ENCODE measurements at regions not wholly inside any gene's neighbourhood (a gene's known extent, or its start where the extent isn't known, plus 50 kb on each side); places are given as distances from the start of the nearest gene placed in this dataset.

GRCh38 chr2:11073776-11074175 lies 81.5 kb upstream of the SLC66A3 start:
- no peaks in the 10 kb centered on the region for H3K36me3 ChIP-seq (ENCODE audit: control insufficient read depth in 1 of 2, insufficient read depth in 2 of 2, low read length in 2 of 2)
- no peak overlapping the region for H3K18ac ChIP-seq (ENCODE audit: low read length)
- no peak overlapping the region for H3K9ac ChIP-seq (ENCODE audit: low read length)
- H4K91ac ChIP-seq (ENCODE audit: low read depth, low read length), result no peak overlapping the region
- no peak overlapping the region for H2AFZ ChIP-seq (ENCODE audit: insufficient read depth, low read length, poor library complexity)
- WGBS (ENCODE audit: extremely low coverage, insufficient coverage, insufficient read length), result no CpG with 5 or more reads among the region's 7 CpGs
- H2BK12ac ChIP-seq (ENCODE audit: low read length), result no peak overlapping the region
- H3K79me2 ChIP-seq (ENCODE audit: control insufficient read depth, insufficient read depth, low read length, poor library complexity), result no peaks in the 10 kb centered on the region
- no peak overlapping the region for H2BK5ac ChIP-seq (ENCODE audit: low read depth, low read length, poor library complexity)
- no peaks in the 10 kb centered on the region for H3K9me3 ChIP-seq (ENCODE audit: insufficient read depth, low read depth, low read length)
- H3K79me1 ChIP-seq (ENCODE audit: low read length), result no peaks in the 10 kb centered on the region
- no peak overlapping the region for H2BK120ac ChIP-seq (ENCODE audit: insufficient read depth, low read length, poor library complexity)
- H3K4me3 ChIP-seq (ENCODE audit: low read depth, low read length), result no peak overlapping the region
- no peak overlapping the region for H3K23ac ChIP-seq (ENCODE audit: low read length)
- H3K4me2 ChIP-seq (ENCODE audit: low read length), result no peak overlapping the region
- no peak overlapping the region for H3K4ac ChIP-seq (ENCODE audit: low read depth, low read length)
- no peak overlapping the region for H3K14ac ChIP-seq (ENCODE audit: low read length)
- no peaks in the 10 kb centered on the region for H3K27me3 ChIP-seq (ENCODE audit: insufficient read depth, low read length)
- H4K12ac ChIP-seq (ENCODE audit: low read depth, low read length), result no peak overlapping the region
- H2AK5ac ChIP-seq (ENCODE audit: low read length), result no peak overlapping the region
- no peaks in the 10 kb centered on the region for H3K4me1 ChIP-seq (ENCODE audit: control insufficient read depth in 1 of 2, insufficient read depth in 2 of 2, low read length in 2 of 2)
- no peak overlapping the region for H4K8ac ChIP-seq (ENCODE audit: low read depth, low read length)
- no peak overlapping the region for H3K27ac ChIP-seq (ENCODE audit: low read depth, low read length)
- no peak for DNase-seq

GRCh38 chr2:11074246-11074820 lies 80.9 kb upstream of the SLC66A3 start:
- H4K91ac ChIP-seq (ENCODE audit: low read depth, low read length), result no peak overlapping the region
- no peaks in the 10 kb centered on the region for H3K4me1 ChIP-seq (ENCODE audit: control insufficient read depth in 1 of 2, insufficient read depth in 2 of 2, low read length in 2 of 2)
- no peak overlapping the region for H3K27ac ChIP-seq (ENCODE audit: low read depth, low read length)
- no CpG with 5 or more reads among the region's 13 CpGs for WGBS (ENCODE audit: extremely low coverage, insufficient coverage, insufficient read length)
- H2BK5ac ChIP-seq (ENCODE audit: low read depth, low read length, poor library complexity), result no peak overlapping the region
- no peak overlapping the region for H2BK12ac ChIP-seq (ENCODE audit: low read length)
- no peaks in the 10 kb centered on the region for H3K36me3 ChIP-seq (ENCODE audit: control insufficient read depth in 1 of 2, insufficient read depth in 2 of 2, low read length in 2 of 2)
- no peaks in the 10 kb centered on the region for H3K79me2 ChIP-seq (ENCODE audit: control insufficient read depth, insufficient read depth, low read length, poor library complexity)
- H3K23ac ChIP-seq (ENCODE audit: low read length), result no peak overlapping the region
- no peak overlapping the region for H3K9ac ChIP-seq (ENCODE audit: low read length)
- no peak overlapping the region for H4K12ac ChIP-seq (ENCODE audit: low read depth, low read length)
- DNase-seq, result no peak
- H3K14ac ChIP-seq (ENCODE audit: low read length), result no peak overlapping the region
- no peaks in the 10 kb centered on the region for H3K9me3 ChIP-seq (ENCODE audit: insufficient read depth, low read depth, low read length)
- H3K79me1 ChIP-seq (ENCODE audit: low read length), result no peaks in the 10 kb centered on the region
- no peak overlapping the region for H3K4ac ChIP-seq (ENCODE audit: low read depth, low read length)
- no peak overlapping the region for H2AK5ac ChIP-seq (ENCODE audit: low read length)
- no peak overlapping the region for H2BK120ac ChIP-seq (ENCODE audit: insufficient read depth, low read length, poor library complexity)
- no peak overlapping the region for H3K4me2 ChIP-seq (ENCODE audit: low read length)
- no peak overlapping the region for H4K8ac ChIP-seq (ENCODE audit: low read depth, low read length)
- H2AFZ ChIP-seq (ENCODE audit: insufficient read depth, low read length, poor library complexity), result no peak overlapping the region
- H3K27me3 ChIP-seq (ENCODE audit: insufficient read depth, low read length), result no peaks in the 10 kb centered on the region
- no peak overlapping the region for H3K4me3 ChIP-seq (ENCODE audit: low read depth, low read length)
- H3K18ac ChIP-seq (ENCODE audit: low read length), result no peak overlapping the region

GRCh38 chr2:11075221-11075620 lies 80.0 kb upstream of the SLC66A3 start:
- Histone ChIP-seq H3K4me1 (ENCODE audit: control insufficient read depth in 1 of 2, insufficient read depth in 2 of 2, low read length in 2 of 2) (no peaks in the 10 kb centered on the region), H3K23ac (ENCODE audit: low read length) (no peak overlapping the region), H3K36me3 (ENCODE audit: control insufficient read depth in 1 of 2, insufficient read depth in 2 of 2, low read length in 2 of 2) (no peaks in the 10 kb centered on the region), H3K27me3 (ENCODE audit: insufficient read depth, low read length) (no peaks in the 10 kb centered on the region), H3K79me1 (ENCODE audit: low read length) (no peaks in the 10 kb centered on the region), H2BK120ac (ENCODE audit: insufficient read depth, low read length, poor library complexity) (no peak overlapping the region), H2AK5ac (ENCODE audit: low read length) (no peak overlapping the region), H3K18ac (ENCODE audit: low read length) (no peak overlapping the region), H2BK12ac (ENCODE audit: low read length) (no peak overlapping the region), H3K9ac (ENCODE audit: low read length) (no peak overlapping the region), H4K12ac (ENCODE audit: low read depth, low read length) (no peak overlapping the region), H3K27ac (ENCODE audit: low read depth, low read length) (no peak overlapping the region), H3K9me3 (ENCODE audit: insufficient read depth, low read depth, low read length) (no peaks in the 10 kb centered on the region), H3K4me3 (ENCODE audit: low read depth, low read length) (no peak overlapping the region), H3K4ac (ENCODE audit: low read depth, low read length) (no peak overlapping the region), H4K8ac (ENCODE audit: low read depth, low read length) (no peak overlapping the region), H3K79me2 (ENCODE audit: control insufficient read depth, insufficient read depth, low read length, poor library complexity) (no peaks in the 10 kb centered on the region), H3K14ac (ENCODE audit: low read length) (no peak overlapping the region), H2AFZ (ENCODE audit: insufficient read depth, low read length, poor library complexity) (no peak overlapping the region), H2BK5ac (ENCODE audit: low read depth, low read length, poor library complexity) (no peak overlapping the region), H3K4me2 (ENCODE audit: low read length) (no peak overlapping the region), H4K91ac (ENCODE audit: low read depth, low read length) (no peak overlapping the region)
- no CpG with 5 or more reads among the region's 5 CpGs for WGBS (ENCODE audit: extremely low coverage, insufficient coverage, insufficient read length)
- DNase-seq, result no peak

- H4K91ac ChIP-seq (ENCODE audit: low read depth, low read length), result no peak overlapping the region
- no peak overlapping the region for H4K8ac ChIP-seq (ENCODE audit: low read depth, low read length)
- no peak overlapping the region for H3K9ac ChIP-seq (ENCODE audit: low read length)
- no peaks in the 10 kb centered on the region for H3K36me3 ChIP-seq (ENCODE audit: control insufficient read depth in 1 of 2, insufficient read depth in 2 of 2, low read length in 2 of 2)
- H2AK5ac ChIP-seq (ENCODE audit: low read length), result no peak overlapping the region
- no peak overlapping the region for H2BK5ac ChIP-seq (ENCODE audit: low read depth, low read length, poor library complexity)
- H3K27me3 ChIP-seq (ENCODE audit: insufficient read depth, low read length), result no peaks in the 10 kb centered on the region
- no peak overlapping the region for H3K4ac ChIP-seq (ENCODE audit: low read depth, low read length)
- H3K23ac ChIP-seq (ENCODE audit: low read length), result no peak overlapping the region
- WGBS (ENCODE audit: extremely low coverage, insufficient coverage, insufficient read length), result no CpG with 5 or more reads among the region's 3 CpGs
- no peak overlapping the region for H4K12ac ChIP-seq (ENCODE audit: low read depth, low read length)
- H3K9me3 ChIP-seq (ENCODE audit: insufficient read depth, low read depth, low read length), result no peaks in the 10 kb centered on the region
- no peaks in the 10 kb centered on the region for H3K4me1 ChIP-seq (ENCODE audit: control insufficient read depth in 1 of 2, insufficient read depth in 2 of 2, low read length in 2 of 2)
- H2BK12ac ChIP-seq (ENCODE audit: low read length), result no peak overlapping the region
- no peak overlapping the region for H3K27ac ChIP-seq (ENCODE audit: low read depth, low read length)
- H3K14ac ChIP-seq (ENCODE audit: low read length), result no peak overlapping the region
- no peak overlapping the region for H3K4me2 ChIP-seq (ENCODE audit: low read length)
- DNase-seq, result no peak
- no peaks in the 10 kb centered on the region for H3K79me1 ChIP-seq (ENCODE audit: low read length)
- H3K18ac ChIP-seq (ENCODE audit: low read length), result no peak overlapping the region
- no peak overlapping the region for H2BK120ac ChIP-seq (ENCODE audit: insufficient read depth, low read length, poor library complexity)
- H3K79me2 ChIP-seq (ENCODE audit: control insufficient read depth, insufficient read depth, low read length, poor library complexity), result no peaks in the 10 kb centered on the region
- no peak overlapping the region for H2AFZ ChIP-seq (ENCODE audit: insufficient read depth, low read length, poor library complexity)
- no peak overlapping the region for H3K4me3 ChIP-seq (ENCODE audit: low read depth, low read length)
Measured at GRCh38 chr2:11077411-11077810, 77.9 kb upstream of the SLC66A3 start.

Measured in trophoblast cell (in vitro differentiated cells and primary cell).